Left kidney (tissue), 1 donor: ENCODE measurements at regions not wholly inside any gene's neighbourhood (a gene's known extent, or its start where the extent isn't known, plus 50 kb on each side); places are given as distances from the start of the nearest gene placed in this dataset.
A peak's percentile ranks its signal among the peaks of the same experiment; 100 is the strongest.

Experiments used
- DNase-seq: peaks from one replicate; pipeline ENCODE4 v3.0.0-alpha.2; 2013

- no peak for DNase-seq
Observed at GRCh38 chr15:59953392-59953883, 50.7 kb upstream of the FOXB1 start.

- DNase-seq: no peak
Observed at GRCh38 chr15:59952960-59953359, 51.2 kb upstream of the FOXB1 start.

DNA sequence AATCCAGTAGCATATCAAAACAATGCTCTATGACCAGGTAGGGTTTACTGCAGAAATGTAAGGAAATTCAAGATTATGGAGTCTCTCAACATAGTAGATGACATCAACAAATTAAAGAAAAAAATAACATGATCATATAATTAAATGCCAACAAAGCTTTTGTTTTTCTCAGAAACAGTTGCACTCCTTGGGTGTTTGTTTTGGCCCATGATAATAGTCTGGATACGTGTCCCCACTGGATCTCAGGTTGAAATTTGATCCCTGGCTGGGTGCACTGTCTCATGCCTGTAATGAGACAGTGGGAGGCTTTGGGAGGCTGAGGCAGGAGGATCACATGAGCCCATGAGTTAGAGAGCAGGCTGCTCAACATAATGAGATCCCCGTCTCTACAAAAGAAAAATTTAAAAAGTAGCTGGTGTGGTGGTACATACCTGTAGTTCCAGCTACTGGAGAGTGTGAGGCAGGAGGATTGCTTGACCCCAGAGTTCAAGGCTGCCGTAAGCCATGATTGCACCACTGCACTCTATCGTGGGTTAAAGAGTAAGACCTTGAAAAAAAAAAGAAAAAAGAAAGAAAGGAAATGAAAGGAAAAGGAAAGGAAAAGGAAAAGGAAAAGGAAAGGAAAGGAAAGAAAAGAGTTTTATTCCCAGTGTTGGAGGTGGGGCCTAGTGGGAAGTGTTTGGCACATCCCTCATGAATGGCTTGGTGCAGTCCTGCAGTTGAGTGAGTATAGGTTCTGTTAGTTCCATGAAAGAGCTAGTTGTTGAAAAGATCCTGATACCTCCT, 53.3 kb upstream of the FOXB1 start:
- no peak for DNase-seq

GRCh38 chr15:59948924-59949613, 55.0 kb upstream of the FOXB1 start:
- DNase-seq: no peak

GRCh38 chr15:59946084-59946483, 58.0 kb upstream of the FOXB1 start:
- no peak for DNase-seq

GRCh38 chr15:59945036-59945435, 59.1 kb upstream of the FOXB1 start:
- DNase-seq: no peak

DNA sequence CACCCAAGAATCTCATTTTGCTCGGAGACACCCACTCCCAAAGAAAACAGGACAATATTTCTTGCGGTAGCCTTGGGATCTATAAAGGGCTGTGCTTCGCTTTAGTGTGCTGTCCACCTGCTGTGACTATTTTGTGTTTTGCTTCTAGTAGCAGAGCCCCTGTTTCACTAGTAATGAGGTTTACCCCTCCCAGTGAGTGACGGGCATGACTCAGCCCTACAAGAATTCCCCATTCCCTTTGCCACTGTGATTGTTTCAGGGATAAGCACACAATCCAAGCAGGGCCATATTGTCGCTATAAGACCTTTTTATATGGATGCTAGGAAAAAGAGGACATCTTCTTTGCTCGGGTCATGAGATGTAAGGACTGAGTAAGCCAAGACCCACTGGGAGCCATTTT, 62.5 kb upstream of the FOXB1 start:
- no peak for DNase-seq

DNA sequence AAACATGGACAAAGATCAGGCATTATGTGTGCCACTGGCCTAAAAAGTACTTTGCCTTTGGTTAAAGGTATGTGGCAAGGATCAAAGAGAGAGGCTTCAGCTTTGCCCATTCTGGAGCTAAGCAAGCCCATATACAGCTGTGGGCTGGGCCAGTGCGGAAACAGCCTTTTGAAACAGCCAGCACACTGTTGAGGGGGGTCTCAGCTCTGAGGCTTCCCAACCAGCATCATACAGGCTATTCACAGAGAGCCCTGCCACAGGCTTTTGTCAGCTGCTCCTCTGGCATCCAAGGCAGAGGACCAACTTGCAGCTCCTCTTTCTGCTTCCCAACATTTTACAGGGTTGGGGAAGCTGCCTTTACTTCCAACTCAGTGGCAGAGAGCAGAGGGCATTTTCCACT, 63.2 kb upstream of the FOXB1 start:
- no peak for DNase-seq

DNA sequence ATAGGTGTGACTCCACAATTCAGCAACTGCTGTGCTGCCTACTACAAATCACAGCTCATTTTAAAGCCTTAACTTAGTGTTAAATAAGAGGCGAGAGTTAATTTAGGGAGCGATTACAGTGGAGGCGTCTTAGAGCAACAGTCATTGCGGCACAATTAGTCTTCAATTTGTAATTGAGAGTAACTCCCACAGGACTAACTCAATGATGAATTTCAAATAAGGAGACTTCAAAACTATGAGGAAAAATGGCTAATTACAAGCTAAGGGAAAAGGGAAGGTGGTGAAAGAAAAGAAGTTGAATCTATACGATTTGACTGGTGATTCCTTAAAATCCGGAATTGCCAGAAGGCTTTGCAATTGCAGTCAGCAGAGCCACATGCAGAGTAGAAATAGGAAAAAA, 63.7 kb upstream of the FOXB1 start:
- DNase-seq: no peak

DNA sequence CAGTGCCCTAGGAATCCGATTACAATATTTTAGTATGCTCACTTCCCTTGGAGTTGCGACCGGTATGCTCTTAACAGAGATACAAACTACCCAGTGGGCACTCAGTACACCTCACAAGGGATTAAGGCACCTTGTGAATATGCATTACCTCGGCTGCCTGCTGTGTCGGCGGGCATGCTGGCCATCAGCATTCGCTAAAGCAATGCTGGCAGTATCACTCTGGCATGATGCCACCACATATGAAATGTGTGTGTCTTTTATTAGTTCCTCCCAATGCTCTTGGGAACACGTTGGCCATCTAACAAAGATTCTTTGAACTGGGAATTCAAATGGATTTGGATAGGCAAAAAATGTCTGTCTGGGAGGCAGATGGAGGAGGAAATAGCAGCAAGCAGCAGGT, 67.4 kb upstream of the FOXB1 start:
- no peak for DNase-seq

DNA sequence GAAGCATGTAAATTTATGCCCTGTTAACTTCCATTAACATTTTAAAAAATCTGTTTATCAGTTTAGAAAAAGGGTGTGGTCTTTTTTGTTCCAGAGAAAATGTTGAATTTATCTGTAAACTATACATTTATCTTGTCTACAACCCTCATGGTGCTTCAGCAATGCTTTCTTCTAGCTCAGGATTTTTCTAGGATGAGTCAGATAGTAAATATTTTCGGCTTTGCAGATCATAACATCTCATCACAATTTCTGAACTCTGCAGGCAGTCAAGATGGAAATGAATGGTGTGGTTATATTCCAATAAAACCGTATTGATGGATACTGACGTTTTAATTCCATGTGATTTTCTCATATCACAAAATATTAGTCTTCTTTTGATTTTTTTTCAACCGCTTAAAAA, 70.5 kb upstream of the FOXB1 start:
- no peak for DNase-seq

- DNase-seq: no peak
Observed at GRCh38 chr15:59931646-59932261, 72.4 kb upstream of the FOXB1 start.

DNA sequence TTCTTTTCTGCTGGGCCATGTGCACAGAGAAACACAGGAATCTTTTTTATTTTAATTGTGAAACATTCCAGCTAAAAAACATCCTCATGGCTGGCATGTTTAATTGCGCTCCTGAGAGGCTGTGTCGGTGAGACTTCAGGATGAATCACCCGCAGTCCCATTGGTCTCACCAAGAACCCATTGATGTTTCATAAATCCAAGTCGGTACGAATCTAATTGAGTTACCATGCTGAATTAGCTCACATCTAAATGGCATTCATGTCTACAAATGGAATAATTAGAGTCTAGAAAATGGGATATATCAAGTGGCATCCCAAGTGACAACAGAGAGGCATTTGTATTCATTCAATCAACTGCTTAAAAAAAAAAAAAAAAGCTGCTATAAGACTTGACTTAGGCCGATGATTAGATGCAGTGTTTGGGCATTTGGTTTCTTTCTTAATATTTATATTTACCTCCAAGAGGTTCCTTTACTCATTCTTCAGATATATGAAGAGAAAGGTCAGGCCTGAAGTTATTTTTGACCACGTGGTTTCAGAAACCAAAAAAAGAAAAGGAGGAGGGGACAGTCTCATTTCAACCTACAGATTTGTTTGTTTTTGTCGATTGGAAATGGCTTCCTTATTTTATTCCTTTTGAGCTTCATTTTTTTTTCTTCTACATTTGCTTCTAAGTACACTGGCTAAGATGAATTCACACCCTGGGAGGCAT, 79.1 kb upstream of the FOXB1 start:
- no peak for DNase-seq

DNA sequence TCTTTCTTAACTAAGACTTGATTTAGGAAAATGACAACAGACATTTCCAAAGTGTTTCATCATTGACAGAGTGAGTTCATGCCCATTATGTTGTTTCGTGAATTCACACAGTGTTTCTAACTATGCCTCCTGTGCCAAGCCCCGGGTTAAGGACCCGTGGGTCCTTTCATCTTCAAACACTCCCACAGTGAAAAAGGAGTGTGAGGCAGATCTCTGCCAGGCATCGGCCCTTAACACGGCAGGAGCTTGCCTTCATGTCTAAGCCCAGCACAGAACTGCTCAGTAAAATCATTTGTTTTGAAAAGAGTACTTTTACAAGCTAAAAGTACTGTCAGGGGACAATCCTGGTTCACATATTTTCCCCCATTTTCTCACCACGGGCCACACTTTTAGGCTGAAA, 80.0 kb upstream of the FOXB1 start:
- no peak for DNase-seq

- no peak for DNase-seq
Observed at GRCh38 chr15:59923508-59923907, 80.6 kb upstream of the FOXB1 start.

- no peak for DNase-seq
Observed at GRCh38 chr15:59918994-59919951, 84.8 kb upstream of the FOXB1 start.

- DNase-seq: peak; percentile 49
Observed at GRCh38 chr15:59917504-59918157, 86.5 kb upstream of the FOXB1 start.

- no peak for DNase-seq
Observed at GRCh38 chr15:59906046-59906445, 98.1 kb upstream of the FOXB1 start.

GRCh38 chr15:59905176-59905575, 98.9 kb upstream of the FOXB1 start:
- DNase-seq: no peak

GRCh38 chr15:59904450-59905135, 99.5 kb upstream of the FOXB1 start:
- no peak for DNase-seq
